Mucosa of rectum (tissue), 2 donors: ENCODE measurements at regions not wholly inside any gene's neighbourhood (a gene's known extent, or its start where the extent isn't known, plus 50 kb on each side); places are given as distances from the start of the nearest gene placed in this dataset.

ENCODE experiments used
- H3K27ac ChIP-seq, 2 donors: one replicate each; pipeline ENCODE4 v1.7.0; 2013; ENCODE audit warnings: inconsistent platforms in 2 of 2, low read depth in 2 of 2, low read length in 2 of 2
- H3K27me3 ChIP-seq, 2 donors: one replicate each; pipeline ENCODE4 v1.7.0; 2013; ENCODE audit warnings: low read length in 2 of 2; ENCODE audit not compliant: control insufficient read depth in 2 of 2, insufficient read depth in 2 of 2
- H3K36me3 ChIP-seq, 2 donors: one replicate each; pipeline ENCODE4 v1.7.0; 2013; ENCODE audit warnings: low read length in 2 of 2; ENCODE audit not compliant: control insufficient read depth in 2 of 2, insufficient read depth in 2 of 2
- H3K4me1 ChIP-seq, 2 donors: one replicate each; pipeline ENCODE4 v1.7.0; 2013; ENCODE audit warnings: low read length in 2 of 2, mild to moderate bottlenecking in 1 of 2; ENCODE audit not compliant: control insufficient read depth in 2 of 2, insufficient read depth in 2 of 2
- H3K4me3 ChIP-seq, 2 donors: one replicate each; pipeline ENCODE4 v1.7.0; 2013; ENCODE audit warnings: low read length in 2 of 2
- H3K9ac ChIP-seq, 2 donors: one replicate each; pipeline ENCODE4 v1.7.0; 2013; ENCODE audit warnings: low read length in 2 of 2, low read depth in 1 of 2, mild to moderate bottlenecking in 1 of 2
- H3K9me3 ChIP-seq, 2 donors: one replicate each; pipeline ENCODE4 v1.7.0; 2013; ENCODE audit warnings: low read length in 2 of 2; ENCODE audit not compliant: control insufficient read depth in 2 of 2
- donor health status: healthy.
- donor health status: Normal muscosa, but diverticular disease.

GRCh38 chr19:28350037-28350436 lies 862.9 kb downstream of the UQCRFS1 start:
- Histone ChIP-seq H3K9me3 (peaks cover 0 to 5% of the 10 kb centered on the region in 2 donors), H3K27me3 (no peaks in the 10 kb centered on the region), H3K4me3 (no peak overlapping the region), H3K9ac (no peak overlapping the region), H3K36me3 (no peaks in the 10 kb centered on the region), H3K4me1 (no peaks in the 10 kb centered on the region), H3K27ac (no peak overlapping the region)

GRCh38 chr19:28349604-28350003 lies 863.3 kb downstream of the UQCRFS1 start:
- Histone ChIP-seq H3K36me3 (no peaks in the 10 kb centered on the region), H3K9me3 (peaks cover 0 to 5% of the 10 kb centered on the region in 2 donors), H3K9ac (no peak overlapping the region), H3K27me3 (no peaks in the 10 kb centered on the region), H3K4me1 (no peaks in the 10 kb centered on the region), H3K4me3 (no peak overlapping the region), H3K27ac (no peak overlapping the region)

- Histone ChIP-seq H3K9ac (no peak overlapping the region), H3K36me3 (no peaks in the 10 kb centered on the region), H3K27ac (no peak overlapping the region), H3K4me3 (no peak overlapping the region), H3K9me3 (no peaks in the 10 kb centered on the region), H3K27me3 (no peaks in the 10 kb centered on the region), H3K4me1 (no peaks in the 10 kb centered on the region)
Measured at GRCh38 chr19:28345811-28346210, 867.1 kb downstream of the UQCRFS1 start.

GRCh38 chr19:28341810-28342350 lies 871.1 kb downstream of the UQCRFS1 start:
- H3K27ac ChIP-seq, result no peak overlapping the region
- H3K36me3 ChIP-seq, result no peaks in the 10 kb centered on the region
- no peaks in the 10 kb centered on the region for H3K9me3 ChIP-seq
- no peaks in the 10 kb centered on the region for H3K4me1 ChIP-seq
- H3K9ac ChIP-seq, result no peak overlapping the region
- H3K27me3 ChIP-seq, result no peaks in the 10 kb centered on the region
- H3K4me3 ChIP-seq, result no peak overlapping the region

GRCh38 chr19:28334419-28334818 lies 878.5 kb downstream of the UQCRFS1 start:
- Histone ChIP-seq H3K9me3 (no peaks in the 10 kb centered on the region), H3K27me3 (no peaks in the 10 kb centered on the region), H3K27ac (no peak overlapping the region), H3K4me3 (no peak overlapping the region), H3K9ac (no peak overlapping the region), H3K36me3 (no peaks in the 10 kb centered on the region), H3K4me1 (no peaks in the 10 kb centered on the region)

- Histone ChIP-seq H3K27ac (no peak overlapping the region), H3K27me3 (no peaks in the 10 kb centered on the region), H3K4me1 (no peaks in the 10 kb centered on the region), H3K9me3 (no peaks in the 10 kb centered on the region), H3K36me3 (no peaks in the 10 kb centered on the region), H3K4me3 (no peak overlapping the region), H3K9ac (no peak overlapping the region)
Measured at GRCh38 chr19:28333909-28334308, 879.0 kb downstream of the UQCRFS1 start.

GRCh38 chr19:28332886-28333285 lies 880.1 kb downstream of the UQCRFS1 start:
- H3K4me3 ChIP-seq, result no peak overlapping the region
- no peaks in the 10 kb centered on the region for H3K9me3 ChIP-seq
- no peak overlapping the region for H3K9ac ChIP-seq
- no peaks in the 10 kb centered on the region for H3K4me1 ChIP-seq
- H3K27ac ChIP-seq, result no peak overlapping the region
- H3K27me3 ChIP-seq, result no peaks in the 10 kb centered on the region
- no peaks in the 10 kb centered on the region for H3K36me3 ChIP-seq

- Histone ChIP-seq H3K4me1 (no peaks in the 10 kb centered on the region), H3K27ac (no peak overlapping the region), H3K27me3 (no peaks in the 10 kb centered on the region), H3K9me3 (no peaks in the 10 kb centered on the region), H3K4me3 (no peak overlapping the region), H3K9ac (no peak overlapping the region), H3K36me3 (no peaks in the 10 kb centered on the region)
Measured at GRCh38 chr19:28332351-28332750, 880.6 kb downstream of the UQCRFS1 start.

- H3K36me3 ChIP-seq, result no peaks in the 10 kb centered on the region
- no peak overlapping the region for H3K27ac ChIP-seq
- no peaks in the 10 kb centered on the region for H3K27me3 ChIP-seq
- H3K4me1 ChIP-seq, result no peaks in the 10 kb centered on the region
- H3K4me3 ChIP-seq, result no peak overlapping the region
- H3K9me3 ChIP-seq, result no peaks in the 10 kb centered on the region
- no peak overlapping the region for H3K9ac ChIP-seq
Measured at GRCh38 chr19:28331596-28331995, 881.4 kb downstream of the UQCRFS1 start.

GRCh38 chr19:28330831-28331230 lies 882.1 kb downstream of the UQCRFS1 start:
- H3K36me3 ChIP-seq, result no peaks in the 10 kb centered on the region
- H3K9me3 ChIP-seq, result no peaks in the 10 kb centered on the region
- H3K4me1 ChIP-seq, result no peaks in the 10 kb centered on the region
- H3K4me3 ChIP-seq, result no peak overlapping the region
- H3K27ac ChIP-seq, result no peak overlapping the region
- H3K9ac ChIP-seq, result no peak overlapping the region
- H3K27me3 ChIP-seq, result no peaks in the 10 kb centered on the region

- Histone ChIP-seq H3K4me1 (no peaks in the 10 kb centered on the region), H3K36me3 (no peaks in the 10 kb centered on the region), H3K27ac (no peak overlapping the region), H3K9ac (no peak overlapping the region), H3K4me3 (no peak overlapping the region), H3K27me3 (no peaks in the 10 kb centered on the region), H3K9me3 (no peaks in the 10 kb centered on the region)
Measured at GRCh38 chr19:28329429-28329828, 883.5 kb downstream of the UQCRFS1 start.
